DMS 273 (cell line): ENCODE measurements at regions not wholly inside any gene's neighbourhood (a gene's known extent, or its start where the extent isn't known, plus 50 kb on each side); places are given as distances from the start of the nearest gene placed in this dataset.

Experiments
- DNase-seq: peaks from one replicate; lab custom pipeline; 2025; ENCODE audit not compliant: unreplicated experiment; lab: John Stamatoyannopoulos, UW

- no peak for DNase-seq
These were observed 57.8 kb upstream of the PLAC8 start for GRCh38 chr4:83172371-83172770.

GRCh38 chr4:83171436-83172039, 57.0 kb upstream of the PLAC8 start:
- no peak for DNase-seq

GRCh38 chr4:83170952-83171399, 56.4 kb upstream of the PLAC8 start:
- DNase-seq: no peak
